Kidney (tissue), 13 donors: ENCODE measurements at regions not wholly inside any gene's neighbourhood (a gene's known extent, or its start where the extent isn't known, plus 50 kb on each side); places are given as distances from the start of the nearest gene placed in this dataset.

Experiments used
- DNase-seq, 5 donors: peaks; one replicate each; pipeline ENCODE4 v3.0.0-alpha.2; 2013 to 2020
- FAIRE-seq: peaks from 2 replicates; lab custom pipeline; 2012; peaks lifted over from hg19 to GRCh38; lab: Jason Lieb, UNC
- H3K27ac ChIP-seq, 2 donors: one replicate each; pipeline ENCODE4 v1.7.0; 2013; ENCODE audit warnings: low read depth in 2 of 2, low read length in 2 of 2, inconsistent platforms in 1 of 2
- H3K27me3 ChIP-seq: one replicate; pipeline ENCODE4 v1.7.1; 2013; ENCODE audit warnings: low read length, inconsistent platforms; ENCODE audit not compliant: control insufficient read depth, insufficient read depth
- H3K36me3 ChIP-seq, 3 donors: one replicate each; pipeline versions ENCODE4 v1.7.0 to v1.7.1; 2013; ENCODE audit warnings: low read length in 3 of 3, control low read depth in 1 of 3, inconsistent platforms in 1 of 3; ENCODE audit not compliant: insufficient read depth in 3 of 3, control insufficient read depth in 2 of 3
- H3K4me1 ChIP-seq, 3 donors: one replicate each; pipeline versions ENCODE4 v1.7.0 to v1.7.1; 2013; ENCODE audit warnings: low read length in 3 of 3, inconsistent platforms in 1 of 3, low read depth in 1 of 3; ENCODE audit not compliant: control insufficient read depth in 2 of 3, insufficient read depth in 2 of 3
- H3K4me3 ChIP-seq, 3 donors: one replicate each; pipeline versions ENCODE4 v1.7.0 to v1.8.1; 2013; ENCODE audit warnings: low read length in 3 of 3, control low read depth in 1 of 3, inconsistent platforms in 1 of 3
- H3K9ac ChIP-seq, 3 donors: one replicate each; pipeline versions ENCODE4 v1.7.0 to v1.7.1; 2013; ENCODE audit warnings: low read length in 3 of 3, control low read depth in 1 of 3, inconsistent platforms in 1 of 3
- H3K9me3 ChIP-seq, 3 donors: one replicate each; pipeline versions ENCODE4 v1.7.0 to v1.7.1; 2013; ENCODE audit warnings: low read length in 3 of 3, control low read depth in 1 of 3, inconsistent platforms in 1 of 3; ENCODE audit not compliant: control insufficient read depth in 2 of 3, insufficient read depth in 1 of 3
- intact Hi-C: fragments of 100-400 bp; cut with DNase I; formaldehyde crosslinking; loops from one replicate; pipeline ENCODE4 v1.11.1; 2022
- TF ChIP-seq, protein P1 (sequence below): IDR thresholded peaks from 3 replicates; pipeline ENCODE4 v1.5.1; 2012; ENCODE audit warnings: mild to moderate bottlenecking, moderate library complexity, borderline replicate concordance; ENCODE audit not compliant: insufficient read depth; ENCODE audit errors: extremely low read depth
- donor health status: control.
- donor health status: control.
- donor health status: control.
- donor health status: control.
- donor health status: control.
- donor health status: DM: yes; HTN: yes; CAD: no.
- donor health status: Normal renal cell carcinoma (clear cell type).

DNA sequence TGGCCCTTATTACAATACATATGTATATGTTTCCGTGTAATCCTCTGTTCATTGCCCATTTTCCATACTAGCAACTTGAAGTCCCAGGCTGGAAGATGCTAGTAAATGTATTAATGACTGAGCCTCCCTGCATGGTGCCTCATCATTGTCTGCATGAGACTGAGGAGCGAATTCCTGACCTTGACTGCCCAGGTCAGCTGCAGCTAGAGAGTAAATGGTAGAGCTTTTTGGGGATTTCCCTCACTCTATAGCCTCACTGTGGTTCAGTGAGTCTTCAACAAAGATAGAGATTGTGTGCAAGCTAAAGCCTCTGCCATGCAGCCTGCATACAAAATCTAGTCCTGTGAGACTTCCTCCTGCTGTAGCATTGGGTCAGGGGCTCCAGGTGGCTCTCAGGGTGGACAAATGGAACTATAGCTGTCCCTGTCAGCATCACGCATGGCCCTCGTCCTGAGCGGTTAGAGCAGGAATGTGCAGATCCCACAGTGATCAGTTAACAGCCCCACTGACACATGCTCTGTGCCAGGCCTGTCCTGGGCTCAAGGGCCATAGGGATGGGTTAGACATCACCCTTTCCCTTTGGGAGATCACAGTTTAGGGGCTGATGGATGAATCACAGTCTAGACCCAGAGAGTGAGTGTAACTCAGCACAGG, 741.7 kb downstream of the MATN1 start:
- TF ChIP-seq, protein P1, sequence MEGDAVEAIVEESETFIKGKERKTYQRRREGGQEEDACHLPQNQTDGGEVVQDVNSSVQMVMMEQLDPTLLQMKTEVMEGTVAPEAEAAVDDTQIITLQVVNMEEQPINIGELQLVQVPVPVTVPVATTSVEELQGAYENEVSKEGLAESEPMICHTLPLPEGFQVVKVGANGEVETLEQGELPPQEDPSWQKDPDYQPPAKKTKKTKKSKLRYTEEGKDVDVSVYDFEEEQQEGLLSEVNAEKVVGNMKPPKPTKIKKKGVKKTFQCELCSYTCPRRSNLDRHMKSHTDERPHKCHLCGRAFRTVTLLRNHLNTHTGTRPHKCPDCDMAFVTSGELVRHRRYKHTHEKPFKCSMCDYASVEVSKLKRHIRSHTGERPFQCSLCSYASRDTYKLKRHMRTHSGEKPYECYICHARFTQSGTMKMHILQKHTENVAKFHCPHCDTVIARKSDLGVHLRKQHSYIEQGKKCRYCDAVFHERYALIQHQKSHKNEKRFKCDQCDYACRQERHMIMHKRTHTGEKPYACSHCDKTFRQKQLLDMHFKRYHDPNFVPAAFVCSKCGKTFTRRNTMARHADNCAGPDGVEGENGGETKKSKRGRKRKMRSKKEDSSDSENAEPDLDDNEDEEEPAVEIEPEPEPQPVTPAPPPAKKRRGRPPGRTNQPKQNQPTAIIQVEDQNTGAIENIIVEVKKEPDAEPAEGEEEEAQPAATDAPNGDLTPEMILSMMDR: no peak
- no peak overlapping the region for H3K9ac ChIP-seq
- H3K9me3 ChIP-seq: no peaks in the 10 kb centered on the region
- no peak overlapping the region for H3K4me3 ChIP-seq
- FAIRE-seq (no peak), DNase-seq (peak in 1 of 5 donors; percentile 5)
- no peak overlapping the region for H3K27ac ChIP-seq
- H3K4me1 ChIP-seq: peaks cover 0 to 17% (median 13%) of the 10 kb centered on the region in 3 donors
- no peaks in the 10 kb centered on the region for H3K36me3 ChIP-seq
- H3K27me3 ChIP-seq: no peaks in the 10 kb centered on the region
- intact Hi-C loops: no loop called here

DNA sequence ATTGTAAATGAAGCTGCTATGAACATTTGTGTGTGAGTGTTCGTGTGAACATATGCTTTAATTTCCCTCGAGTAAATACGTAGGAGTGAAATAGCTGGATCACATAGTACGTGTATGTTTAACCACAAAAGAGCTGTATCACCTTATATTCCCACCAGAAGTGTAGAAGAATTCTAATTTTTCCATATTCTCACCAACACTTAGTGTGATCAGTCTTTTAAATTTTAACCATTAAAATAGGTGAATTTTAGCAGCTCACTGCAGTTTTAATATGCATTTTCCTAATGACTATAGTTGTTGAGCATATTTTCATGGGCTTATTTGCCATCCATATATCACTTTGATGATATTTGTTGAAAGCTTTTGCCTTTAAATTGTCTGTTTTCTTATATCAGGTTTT, 741.2 kb downstream of the PTPRU start:
- DNase-seq: no peak
- no peaks in the 10 kb centered on the region for H3K27me3 ChIP-seq
- intact Hi-C loops: no loop called here

DNA sequence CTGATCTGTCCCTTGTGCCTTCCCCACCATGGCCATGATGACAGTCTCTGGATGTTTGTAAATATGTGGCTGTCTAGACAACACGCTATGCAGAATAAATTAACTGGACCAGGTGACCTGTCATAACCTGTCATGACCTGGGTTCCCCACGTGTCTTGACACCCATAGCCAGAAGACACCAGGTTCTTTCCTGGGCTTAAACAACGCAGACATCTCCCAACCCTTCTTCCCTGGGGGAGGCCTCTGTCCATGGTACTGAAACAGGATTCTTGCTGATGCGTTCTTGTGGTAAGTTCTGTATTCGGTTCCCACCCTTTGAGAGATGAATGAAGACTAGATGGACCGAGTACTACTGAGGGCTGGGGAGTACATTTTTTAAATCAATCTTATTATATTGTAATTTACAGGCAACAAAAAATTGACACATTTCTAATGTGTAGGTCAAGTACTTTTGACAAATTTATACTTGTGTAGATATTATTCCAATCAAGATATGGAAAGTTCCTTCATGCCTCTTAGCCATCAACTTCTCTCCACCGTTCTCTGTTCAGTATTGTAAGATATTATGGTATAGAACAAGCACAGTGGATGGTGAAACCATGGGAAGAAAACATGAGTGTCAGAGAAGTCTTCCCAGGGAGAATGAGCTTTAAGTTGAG, 738.8 kb downstream of the PTPRU start:
- H3K4me3 ChIP-seq: no peak overlapping the region
- no peak overlapping the region for H3K9ac ChIP-seq
- H3K27ac ChIP-seq: no peak overlapping the region
- TF ChIP-seq, protein P1: no peak
- FAIRE-seq (no peak), DNase-seq (peak in 3 of 5 donors; percentile 59 to 76 (median 70))
- H3K36me3 ChIP-seq: no peaks in the 10 kb centered on the region
- no peaks in the 10 kb centered on the region for H3K4me1 ChIP-seq
- intact Hi-C loops: no loop called here
- H3K27me3 ChIP-seq: no peaks in the 10 kb centered on the region
- no peaks in the 10 kb centered on the region for H3K9me3 ChIP-seq

More for the DNA sequence above, 741.2 kb downstream of the PTPRU start:
- H3K4me3 ChIP-seq: no peak overlapping the region
- H3K27ac ChIP-seq: no peak overlapping the region
- no peak for FAIRE-seq
- no peak overlapping the region for H3K9ac ChIP-seq
- no peaks in the 10 kb centered on the region for H3K4me1 ChIP-seq
- H3K36me3 ChIP-seq: no peaks in the 10 kb centered on the region
- H3K9me3 ChIP-seq: no peaks in the 10 kb centered on the region
- TF ChIP-seq, protein P1: no peak
